HUES6 (cell line): ENCODE measurements at regions not wholly inside any gene's neighbourhood (a gene's known extent, or its start where the extent isn't known, plus 50 kb on each side); places are given as distances from the start of the nearest gene placed in this dataset.

Source experiments
- H3K27ac ChIP-seq: 2 replicates; pipeline ENCODE4 v1.7.0; 2013; ENCODE audit warnings: low read depth, mild to moderate bottlenecking, low read length, inconsistent platforms
- H3K27me3 ChIP-seq: 2 replicates; pipeline ENCODE4 v1.6.1; 2013; ENCODE audit warnings: low read length; ENCODE audit not compliant: control insufficient read depth, insufficient read depth
- H3K36me3 ChIP-seq: 2 replicates; pipeline ENCODE4 v1.6.1; 2013; ENCODE audit warnings: low read length; ENCODE audit not compliant: control insufficient read depth, insufficient read depth
- H3K4me1 ChIP-seq: 2 replicates; pipeline ENCODE4 v1.6.1; 2013; ENCODE audit warnings: low read length; ENCODE audit not compliant: control insufficient read depth, insufficient read depth
- H3K4me3 ChIP-seq: 2 replicates; pipeline ENCODE4 v1.5.1; 2013; ENCODE audit warnings: low read depth, low read length
- H3K9ac ChIP-seq: one replicate; pipeline ENCODE4 v1.6.1; 2013; ENCODE audit warnings: mild to moderate bottlenecking, low read length
- H3K9me3 ChIP-seq: 2 replicates; pipeline ENCODE4 v1.6.1; 2013; ENCODE audit warnings: low read depth, low read length; ENCODE audit not compliant: control insufficient read depth, insufficient read depth

- Histone ChIP-seq H3K4me3 (no peak overlapping the region), H3K27ac (no peak overlapping the region), H3K9me3 (no peaks in the 10 kb centered on the region), H3K27me3 (no peaks in the 10 kb centered on the region), H3K36me3 (no peaks in the 10 kb centered on the region), H3K4me1 (no peaks in the 10 kb centered on the region), H3K9ac (no peak overlapping the region)
Observed at GRCh38 chr1:209095627-209096595, 487.6 kb upstream of the CAMK1G start.

GRCh38 chr1:209100460-209100859 lies 483.1 kb upstream of the CAMK1G start:
- Histone ChIP-seq H3K27me3 (no peaks in the 10 kb centered on the region), H3K36me3 (no peaks in the 10 kb centered on the region), H3K4me3 (no peak overlapping the region), H3K9me3 (no peaks in the 10 kb centered on the region), H3K9ac (no peak overlapping the region), H3K4me1 (no peaks in the 10 kb centered on the region), H3K27ac (no peak overlapping the region)

- Histone ChIP-seq H3K27ac (no peak overlapping the region), H3K4me3 (no peak overlapping the region), H3K27me3 (no peaks in the 10 kb centered on the region), H3K36me3 (no peaks in the 10 kb centered on the region), H3K9me3 (no peaks in the 10 kb centered on the region), H3K4me1 (peaks cover 6% of the 10 kb centered on the region), H3K9ac (no peak overlapping the region)
Observed at GRCh38 chr1:209101106-209101505, 482.4 kb upstream of the CAMK1G start.

DNA sequence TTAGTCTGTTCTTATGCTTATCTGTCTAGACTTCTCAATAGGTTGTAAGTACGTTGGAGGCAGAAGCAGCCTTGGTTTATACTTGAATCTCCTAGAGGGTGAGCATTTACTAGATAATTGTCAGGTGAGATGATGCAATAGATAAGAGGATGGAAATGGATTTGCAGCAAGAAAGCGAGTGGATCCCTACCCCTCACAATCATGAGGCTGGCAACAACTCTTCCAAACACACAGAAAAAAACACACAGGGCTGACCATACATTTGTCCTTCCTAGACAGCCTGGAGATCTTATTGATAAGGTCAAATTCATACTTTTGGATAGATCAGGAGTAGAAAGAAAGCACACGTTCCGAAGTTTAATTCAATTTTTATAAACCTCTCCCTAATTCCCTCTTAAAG lies 481.4 kb upstream of the CAMK1G start:
- H3K27me3 ChIP-seq = no peaks in the 10 kb centered on the region
- H3K36me3 ChIP-seq = no peaks in the 10 kb centered on the region
- peaks cover 11% of the 10 kb centered on the region for H3K4me1 ChIP-seq
- no peak overlapping the region for H3K9ac ChIP-seq
- H3K27ac ChIP-seq = no peak overlapping the region
- H3K9me3 ChIP-seq = 0 out of 2 replicates have a peak, but pooled peaks cover 1% of the 10 kb centered on the region
- no peak overlapping the region for H3K4me3 ChIP-seq

DNA sequence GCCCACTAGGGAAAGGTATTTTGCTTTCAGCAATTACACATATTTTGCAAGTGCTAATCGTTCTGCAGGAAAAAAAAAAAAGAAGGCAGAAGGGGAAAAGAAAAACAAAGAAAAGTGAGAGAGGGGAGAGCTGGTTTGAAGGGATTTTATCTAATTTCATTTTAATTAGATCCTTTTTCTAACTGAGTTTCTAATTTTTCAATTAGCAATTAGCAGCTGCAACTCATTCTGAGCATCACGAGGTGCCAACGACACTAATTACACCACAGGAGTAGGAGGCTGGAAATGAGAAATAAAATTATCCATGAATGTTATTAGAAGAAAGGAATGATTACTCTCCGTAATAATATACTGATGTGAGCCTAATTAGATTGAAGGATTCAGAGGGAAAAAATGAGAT lies 481.0 kb upstream of the CAMK1G start:
- Histone ChIP-seq H3K27ac (no peak overlapping the region), H3K4me3 (no peak overlapping the region), H3K9ac (no peak overlapping the region), H3K9me3 (0 out of 2 replicates have a peak, but pooled peaks cover 2% of the 10 kb centered on the region), H3K36me3 (no peaks in the 10 kb centered on the region), H3K4me1 (peaks cover 11% of the 10 kb centered on the region), H3K27me3 (no peaks in the 10 kb centered on the region)

DNA sequence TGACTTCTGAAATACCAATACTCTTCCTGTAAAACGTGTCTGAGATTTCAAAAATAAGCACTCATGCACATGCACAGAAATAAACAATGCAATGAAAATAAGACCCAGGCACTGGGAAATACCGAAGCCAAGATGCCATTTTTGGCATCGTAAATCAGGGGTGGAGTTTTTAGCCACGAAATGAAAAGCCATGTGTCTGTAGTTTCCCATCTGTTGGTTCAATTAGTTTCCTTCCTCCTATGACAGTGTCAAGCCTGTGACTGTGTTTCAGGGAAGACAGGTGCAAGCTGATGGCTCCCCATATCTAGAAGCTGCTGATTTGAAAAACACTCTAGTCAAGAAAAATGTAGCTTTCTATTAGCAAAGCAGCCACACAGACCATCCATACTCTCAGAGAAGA lies 480.4 kb upstream of the CAMK1G start:
- Histone ChIP-seq H3K9me3 (0 out of 2 replicates have a peak, but pooled peaks cover 2% of the 10 kb centered on the region), H3K27me3 (no peaks in the 10 kb centered on the region), H3K4me3 (no peak overlapping the region), H3K9ac (no peak overlapping the region), H3K27ac (no peak overlapping the region), H3K36me3 (no peaks in the 10 kb centered on the region), H3K4me1 (peaks cover 11% of the 10 kb centered on the region)

DNA sequence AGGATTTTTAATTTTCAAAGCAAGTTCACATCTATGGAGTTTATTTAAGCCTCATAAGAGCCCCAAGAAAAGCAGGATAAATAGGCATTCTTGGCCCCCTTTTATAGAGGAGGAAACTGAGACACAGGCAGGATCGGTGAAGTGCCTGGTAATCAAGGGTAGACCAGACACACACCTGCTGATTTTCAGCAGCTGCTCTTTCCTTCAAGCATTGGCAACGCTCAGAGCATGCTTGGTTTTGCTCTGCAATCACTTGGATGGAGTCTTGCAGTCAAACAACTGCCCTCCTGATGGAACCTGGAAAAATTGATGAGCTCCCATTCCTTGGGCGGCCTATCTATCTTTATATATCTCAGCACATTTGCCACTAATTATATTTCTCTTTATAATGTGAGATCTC lies 478.9 kb upstream of the CAMK1G start:
- H3K4me3 ChIP-seq = no peak overlapping the region
- H3K36me3 ChIP-seq = no peaks in the 10 kb centered on the region
- no peak overlapping the region for H3K9ac ChIP-seq
- 0 out of 2 replicates have a peak, but pooled peaks cover 2% of the 10 kb centered on the region for H3K9me3 ChIP-seq
- peaks cover 11% of the 10 kb centered on the region for H3K4me1 ChIP-seq
- H3K27ac ChIP-seq = no peak overlapping the region
- H3K27me3 ChIP-seq = no peaks in the 10 kb centered on the region

- Histone ChIP-seq H3K9me3 (0 out of 2 replicates have a peak, but pooled peaks cover 2% of the 10 kb centered on the region), H3K4me3 (no peak overlapping the region), H3K9ac (no peak overlapping the region), H3K36me3 (no peaks in the 10 kb centered on the region), H3K27me3 (no peaks in the 10 kb centered on the region), H3K27ac (no peak overlapping the region), H3K4me1 (peaks cover 11% of the 10 kb centered on the region)
Observed at GRCh38 chr1:209105701-209106100, 477.8 kb upstream of the CAMK1G start.

- no peaks in the 10 kb centered on the region for H3K27me3 ChIP-seq
- H3K9ac ChIP-seq = no peak overlapping the region
- peaks cover 11% of the 10 kb centered on the region for H3K4me1 ChIP-seq
- H3K4me3 ChIP-seq = no peak overlapping the region
- H3K9me3 ChIP-seq = 0 out of 2 replicates have a peak, but pooled peaks cover 2% of the 10 kb centered on the region
- no peak overlapping the region for H3K27ac ChIP-seq
- no peaks in the 10 kb centered on the region for H3K36me3 ChIP-seq
Observed at GRCh38 chr1:209106237-209106741, 477.2 kb upstream of the CAMK1G start.

GRCh38 chr1:209106861-209107260 lies 476.7 kb upstream of the CAMK1G start:
- no peak overlapping the region for H3K9ac ChIP-seq
- no peak overlapping the region for H3K27ac ChIP-seq
- no peaks in the 10 kb centered on the region for H3K36me3 ChIP-seq
- no peaks in the 10 kb centered on the region for H3K27me3 ChIP-seq
- H3K4me1 ChIP-seq = peaks cover 11% of the 10 kb centered on the region
- H3K9me3 ChIP-seq = 0 out of 2 replicates have a peak, but pooled peaks cover 2% of the 10 kb centered on the region
- no peak overlapping the region for H3K4me3 ChIP-seq

DNA sequence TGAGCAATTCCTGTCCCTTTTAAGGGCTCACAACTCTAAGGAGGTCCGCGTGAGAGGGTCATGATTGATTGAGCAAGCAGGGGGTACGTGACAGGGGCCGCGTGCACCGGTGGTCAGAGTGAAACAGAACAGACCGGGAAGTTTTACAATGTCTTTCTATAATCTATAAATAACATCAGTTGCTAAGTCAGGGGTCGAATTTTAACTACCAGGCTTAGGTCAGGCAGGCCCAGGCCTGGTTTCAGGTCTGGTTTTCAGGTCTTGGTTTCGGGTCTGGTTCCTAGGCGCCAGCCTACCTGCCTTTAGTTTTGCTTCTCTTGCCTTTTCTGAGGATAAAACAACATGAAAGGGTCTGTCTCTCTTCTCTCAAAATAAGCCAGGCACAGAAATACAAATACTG lies 476.0 kb upstream of the CAMK1G start:
- H3K4me1 ChIP-seq = peaks cover 13% of the 10 kb centered on the region
- H3K36me3 ChIP-seq = no peaks in the 10 kb centered on the region
- no peak overlapping the region for H3K9ac ChIP-seq
- H3K27ac ChIP-seq = no peak overlapping the region
- no peaks in the 10 kb centered on the region for H3K27me3 ChIP-seq
- 0 out of 2 replicates have a peak, but pooled peaks cover 2% of the 10 kb centered on the region for H3K9me3 ChIP-seq
- no peak overlapping the region for H3K4me3 ChIP-seq
